Activated CD4-positive, alpha-beta T cell treated with anti-CD3 and anti-CD28 coated beads, Interleukin-2, amount 50 U/mL, for 48 hours (primary cell): ENCODE measurements at regions not wholly inside any gene's neighbourhood (a gene's known extent, or its start where the extent isn't known, plus 50 kb on each side); places are given as distances from the start of the nearest gene placed in this dataset.
"Not testable (repeated sequence)": the region's sequence is repeated elsewhere in the genome, so short reads cannot be mapped to it uniquely, and the experiment has no call there.

Source experiments
- DNase-seq, 2 experiments: peaks; one replicate each; pipeline ENCODE4 v3.0.0-alpha.2; 2020

DNA sequence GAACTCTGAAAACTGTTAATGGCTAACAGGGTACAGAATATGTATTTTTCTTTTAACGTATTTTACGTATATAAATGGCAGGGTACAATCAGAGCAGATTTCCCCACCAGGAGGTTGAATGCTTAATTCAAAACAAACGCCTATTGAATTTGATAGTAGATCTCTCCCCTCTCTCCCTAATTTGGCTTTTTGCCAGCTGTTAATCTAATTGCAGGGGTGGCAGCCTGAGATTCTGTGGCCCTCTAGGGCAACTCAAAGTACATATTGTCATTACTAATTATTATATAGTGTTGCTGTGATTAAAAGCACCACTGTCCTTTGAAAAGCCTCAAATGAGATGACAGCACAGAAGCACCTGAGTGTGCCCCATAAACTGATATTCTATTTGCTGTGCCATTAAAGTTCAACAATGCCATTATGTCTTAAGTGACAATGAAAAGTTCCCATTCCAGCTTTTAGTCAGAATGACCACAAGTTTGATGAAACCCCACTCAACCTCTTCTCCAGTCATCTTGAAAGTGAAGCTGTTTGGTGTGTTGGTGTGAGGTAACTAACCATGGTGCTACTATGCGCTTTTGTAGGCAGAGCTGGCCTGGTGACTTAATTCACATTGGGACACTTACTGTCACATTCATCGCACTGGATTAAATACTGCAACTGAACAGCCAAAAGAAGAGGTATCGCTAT lies 351.4 kb downstream of the KCNRG start:
- DNase-seq: peak; percentile 28 to 45

DNA sequence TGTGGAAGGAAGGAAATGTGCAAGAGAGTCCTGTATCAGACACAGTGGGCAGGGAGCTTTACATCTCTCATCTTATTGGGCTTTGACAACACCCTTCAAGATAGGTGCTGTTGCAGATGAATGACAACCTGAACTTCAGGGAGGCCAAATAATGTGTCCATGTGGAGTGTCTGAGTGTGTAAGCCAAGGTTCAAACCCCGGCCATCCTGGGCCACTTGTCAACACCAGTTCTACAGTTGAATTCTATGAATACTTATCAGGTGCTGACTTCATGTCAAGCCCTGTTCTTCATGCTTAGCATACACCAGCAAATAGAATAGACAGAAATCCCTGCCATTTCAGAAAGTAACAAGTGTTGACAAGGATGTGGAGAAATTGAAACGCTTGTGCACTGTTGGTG lies 354.4 kb downstream of the KCNRG start:
- no peak for DNase-seq

DNA sequence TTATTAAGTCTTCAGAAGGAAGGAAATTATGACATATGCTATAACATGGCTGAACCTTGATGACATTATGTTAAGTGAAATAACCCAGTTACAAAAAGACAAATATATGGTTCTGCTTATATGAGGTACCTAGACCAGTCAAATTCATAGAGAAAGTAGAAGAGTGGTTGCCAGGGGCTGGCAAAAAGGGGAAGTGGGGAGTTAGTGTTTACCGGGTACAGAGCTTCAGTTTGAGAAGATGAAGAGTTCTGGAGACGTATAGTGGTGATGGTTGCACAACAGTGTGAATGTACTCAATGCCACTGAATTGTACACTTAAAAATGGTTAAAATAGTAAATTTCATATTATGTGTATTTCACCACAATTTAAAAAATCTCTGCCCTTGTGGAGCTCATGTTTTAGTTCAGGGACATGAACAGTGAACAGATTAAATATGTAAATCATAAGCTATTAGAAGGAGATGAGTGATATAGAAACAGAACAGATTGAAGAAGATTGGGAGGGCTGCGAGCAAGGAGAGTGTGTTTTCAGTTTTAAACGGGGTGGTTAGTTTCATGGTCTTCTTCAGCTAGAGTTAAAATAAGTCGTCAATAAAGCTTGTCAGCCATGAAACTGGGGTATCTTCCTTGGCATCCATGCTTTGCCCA lies 355.2 kb downstream of the KCNRG start:
- no peak for DNase-seq

DNA sequence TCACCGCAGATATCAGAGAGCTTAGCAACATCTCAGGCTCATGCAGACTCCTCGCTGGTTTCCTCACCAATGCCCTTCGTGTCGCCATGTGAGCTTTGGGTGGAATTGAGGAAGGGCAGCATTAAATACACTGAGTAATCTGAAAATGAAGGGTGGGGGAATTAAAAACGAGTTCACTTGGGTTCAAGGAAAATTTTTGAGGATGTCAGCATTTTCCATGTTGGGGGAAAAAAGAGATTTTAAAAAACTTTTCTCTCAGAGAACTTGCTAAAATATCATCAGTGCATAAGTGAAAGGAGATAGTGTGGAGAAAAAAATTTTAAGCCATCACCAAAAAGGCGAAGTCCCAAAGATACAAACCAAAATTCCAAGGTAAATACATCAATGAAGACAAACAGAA lies 359.3 kb downstream of the KCNRG start:
- DNase-seq: no peak

DNA sequence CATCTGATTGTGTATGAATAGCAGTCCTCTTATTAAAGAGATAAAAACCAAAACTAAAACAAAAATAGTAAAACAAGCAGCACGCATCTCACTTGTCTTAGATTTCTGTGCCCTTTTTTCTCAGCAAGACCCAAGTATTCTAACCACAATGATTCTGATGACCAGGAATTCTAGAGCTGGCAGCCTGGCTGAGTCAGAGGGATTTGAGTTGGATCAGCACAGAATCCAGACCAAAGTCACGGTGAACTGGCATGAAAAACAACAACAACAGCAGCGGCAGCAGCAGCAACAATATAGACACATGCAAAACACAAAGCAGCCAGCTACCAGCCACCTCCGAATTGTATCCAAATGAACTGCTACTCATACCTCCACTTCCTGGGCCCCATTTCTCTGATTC lies 360.5 kb downstream of the KCNRG start:
- no peak for DNase-seq

DNA sequence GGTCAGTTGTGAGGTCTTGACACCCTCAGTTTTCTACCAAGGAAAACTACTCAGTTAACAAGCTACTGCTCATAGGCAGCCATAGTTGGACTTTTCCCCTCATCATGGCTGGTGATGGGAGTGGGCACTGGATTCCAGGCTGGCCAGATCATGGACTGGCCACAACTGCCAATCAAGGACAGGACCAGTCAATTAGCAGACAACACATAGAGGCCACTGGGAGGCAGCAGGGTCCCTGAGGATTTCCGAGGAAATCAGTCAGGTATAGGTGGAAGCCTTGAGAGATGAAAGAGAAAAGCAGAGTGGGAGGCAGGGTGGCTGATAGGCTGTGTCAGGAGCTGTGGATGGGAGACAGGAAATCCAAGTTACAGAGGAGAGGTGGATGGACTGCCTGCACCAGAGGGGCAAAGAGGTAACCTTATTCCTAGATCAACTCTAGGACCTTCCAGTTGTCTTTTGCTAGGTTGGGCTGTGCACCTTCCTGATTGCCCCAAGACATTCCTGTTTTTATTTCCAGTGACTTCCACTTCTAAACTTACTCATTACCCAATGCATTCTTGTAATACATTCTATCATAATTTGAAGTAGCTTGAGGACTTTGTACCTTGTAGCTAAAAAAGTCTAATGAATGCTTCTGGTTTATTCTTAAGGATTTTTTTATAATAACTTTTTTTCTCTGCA lies 361.8 kb downstream of the KCNRG start:
- DNase-seq: no peak

DNA sequence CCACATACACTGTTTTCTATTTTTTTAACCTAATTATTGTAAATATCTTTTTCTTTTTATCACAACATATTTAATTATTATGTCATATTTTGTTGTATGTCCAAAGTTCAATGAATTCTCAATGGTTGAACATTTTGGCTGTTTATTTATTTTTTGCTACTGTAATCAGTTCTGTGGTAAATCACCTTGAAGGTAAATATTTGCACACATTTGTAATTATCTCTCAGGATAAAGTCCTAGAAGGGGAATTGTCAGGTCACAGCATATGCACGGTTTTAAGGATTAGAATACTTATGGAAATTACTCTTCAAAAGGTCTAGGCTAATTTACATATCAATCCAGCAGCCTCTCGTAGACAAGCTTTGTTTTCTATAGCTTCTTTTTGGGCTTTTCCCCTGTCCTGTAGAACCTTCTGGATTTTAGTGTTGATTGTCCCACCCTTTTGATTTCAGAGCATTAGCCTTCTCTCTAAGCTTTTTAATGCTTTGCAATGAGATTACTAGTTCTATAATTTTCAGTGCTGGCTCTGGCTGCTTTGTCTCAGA lies 362.6 kb downstream of the KCNRG start:
- DNase-seq: no peak

DNA sequence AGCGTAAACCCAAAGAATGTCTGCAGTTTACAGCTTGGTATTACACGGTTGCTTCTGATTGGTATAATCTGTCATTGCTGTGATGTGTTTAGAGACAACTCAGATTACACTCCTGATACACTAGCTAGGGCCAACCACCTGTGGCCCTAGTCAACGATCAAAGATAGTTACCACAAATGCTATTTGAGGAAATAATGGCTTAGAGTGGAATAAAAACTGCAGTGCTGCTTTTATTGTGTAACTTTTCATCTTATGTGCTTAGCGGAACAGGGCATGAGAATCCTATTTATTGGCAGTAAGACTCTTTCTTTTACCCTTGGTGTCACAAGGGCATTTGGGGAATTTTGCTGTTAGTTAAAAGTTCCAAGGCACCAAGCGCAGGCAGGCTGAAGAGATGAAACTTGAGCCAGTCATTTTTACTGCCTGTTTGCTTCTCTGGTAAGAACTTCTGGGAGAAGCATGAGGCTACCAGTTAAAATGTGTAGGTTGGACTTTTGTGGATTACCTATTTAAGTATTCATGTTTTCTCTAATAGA lies 363.3 kb downstream of the KCNRG start:
- DNase-seq: no peak

DNA sequence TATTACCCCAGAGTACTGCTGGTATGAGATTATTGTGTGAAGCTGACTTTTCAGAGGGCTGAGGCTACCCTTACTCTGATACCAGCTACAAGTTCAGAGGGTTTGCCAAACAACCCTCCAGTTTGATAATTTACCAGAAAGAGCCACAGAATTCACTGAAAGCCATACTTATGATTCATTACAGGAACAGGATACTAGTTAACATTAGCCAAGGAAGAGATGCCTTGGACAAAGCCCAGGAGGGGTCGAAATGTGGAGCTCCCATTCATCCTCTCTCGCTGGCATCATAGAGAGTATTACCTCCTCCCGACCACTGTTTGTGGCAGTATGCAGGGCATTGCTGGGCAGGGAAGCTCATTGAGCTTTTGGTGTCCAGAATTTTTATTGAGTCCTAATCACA lies 364.3 kb downstream of the KCNRG start:
- no peak for DNase-seq

DNA sequence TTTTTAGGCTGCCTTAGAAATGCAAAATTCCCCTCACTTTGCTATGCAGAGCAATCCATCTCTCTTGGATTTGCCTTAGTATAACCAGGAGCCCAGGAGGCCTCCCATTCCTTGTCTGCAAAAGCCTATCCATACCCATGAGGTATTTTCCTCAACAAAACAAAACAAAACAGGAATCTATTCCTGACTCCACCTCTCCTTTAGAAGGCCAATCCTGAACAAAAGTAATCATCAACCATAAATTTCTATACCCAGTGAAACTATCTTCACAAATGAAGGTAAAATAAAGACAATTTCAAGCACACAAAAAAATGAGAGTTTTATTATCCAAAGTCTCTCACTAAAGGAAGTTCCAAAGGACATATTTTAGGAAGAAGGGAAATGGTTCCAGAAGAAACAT lies 365.7 kb downstream of the KCNRG start:
- DNase-seq: no peak

DNA sequence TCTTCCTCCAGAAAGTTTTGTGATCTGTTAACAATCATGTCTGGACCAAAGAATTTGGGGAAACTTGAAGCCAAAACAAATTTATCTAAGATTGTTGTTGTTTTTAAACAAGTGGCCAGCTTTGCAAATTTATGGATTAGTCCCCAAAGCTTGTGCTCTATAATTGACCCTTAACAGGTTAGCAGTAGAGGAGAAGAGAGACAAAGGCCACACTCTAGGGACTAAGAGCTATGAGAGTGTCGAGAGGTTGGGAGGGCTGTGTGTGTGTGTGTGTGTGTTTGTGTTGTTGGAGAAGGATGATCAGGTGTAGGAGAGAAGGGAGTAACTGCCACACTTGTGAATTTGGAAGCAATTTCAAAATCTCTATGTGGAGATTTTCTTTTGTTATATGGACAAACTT lies 367.3 kb downstream of the KCNRG start:
- no peak for DNase-seq

DNA sequence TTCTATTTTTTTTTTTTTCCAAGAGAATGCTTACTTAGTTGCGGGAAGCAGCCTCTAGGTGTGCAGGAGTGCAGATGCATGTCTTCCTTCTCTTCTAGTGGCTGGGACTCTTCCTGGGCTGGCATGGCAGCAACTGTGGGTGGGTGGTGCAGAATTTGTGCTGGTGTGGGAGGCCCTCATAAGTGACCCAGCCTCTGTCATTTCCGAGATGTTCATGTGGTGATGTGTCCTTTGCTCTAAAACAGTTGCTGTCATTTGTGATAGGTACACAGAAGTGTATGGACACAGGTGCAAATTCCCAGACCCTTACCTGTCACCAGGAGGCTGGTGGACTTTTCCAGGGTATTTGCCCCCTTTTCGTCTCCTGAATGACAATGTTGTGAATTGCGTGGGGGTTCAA lies 367.7 kb downstream of the KCNRG start:
- no peak for DNase-seq

DNA sequence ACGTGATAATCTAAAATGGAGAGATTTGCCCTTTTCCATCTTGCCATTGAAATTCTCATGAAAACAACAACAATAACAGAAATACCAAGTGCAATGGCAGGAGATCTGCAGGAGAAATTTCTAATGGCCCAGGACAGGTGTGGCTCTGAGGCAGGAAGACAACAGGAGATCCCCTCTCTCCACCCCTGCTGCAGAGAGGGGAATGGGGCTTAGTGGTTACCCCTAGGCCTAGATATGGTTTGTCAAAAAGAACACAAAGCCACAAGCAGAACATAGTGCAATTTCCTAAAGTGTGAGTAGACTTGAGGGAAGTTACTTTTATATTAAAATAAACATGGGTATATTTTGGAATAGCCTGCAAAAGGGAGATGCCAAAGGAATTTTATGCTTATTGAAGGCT lies 369.5 kb downstream of the KCNRG start:
- no peak for DNase-seq

DNA sequence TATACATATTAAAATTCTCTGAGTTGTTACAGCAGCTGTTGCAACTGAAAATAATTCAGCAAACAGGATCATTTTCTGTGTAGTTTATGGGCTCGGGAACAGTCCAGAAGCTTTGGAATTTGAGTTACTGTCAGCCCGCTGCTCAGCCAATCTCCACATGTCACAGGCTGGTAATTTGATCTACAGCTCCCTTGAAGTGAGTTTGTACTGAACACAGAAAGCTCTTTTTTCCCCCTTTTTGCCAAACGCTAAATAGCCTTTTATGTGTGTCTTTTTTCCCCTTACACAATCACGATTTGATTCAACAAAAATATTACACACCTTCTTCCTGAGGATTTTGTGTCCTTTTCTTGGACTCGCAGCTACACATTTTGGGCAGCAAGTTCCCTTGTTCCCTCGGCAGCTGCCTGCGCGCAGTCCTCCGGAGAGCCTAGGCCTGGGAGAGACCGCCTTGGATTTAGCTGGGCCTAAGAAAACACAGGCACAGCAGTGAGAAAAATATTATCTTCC lies 371.4 kb downstream of the KCNRG start:
- DNase-seq: no peak

DNA sequence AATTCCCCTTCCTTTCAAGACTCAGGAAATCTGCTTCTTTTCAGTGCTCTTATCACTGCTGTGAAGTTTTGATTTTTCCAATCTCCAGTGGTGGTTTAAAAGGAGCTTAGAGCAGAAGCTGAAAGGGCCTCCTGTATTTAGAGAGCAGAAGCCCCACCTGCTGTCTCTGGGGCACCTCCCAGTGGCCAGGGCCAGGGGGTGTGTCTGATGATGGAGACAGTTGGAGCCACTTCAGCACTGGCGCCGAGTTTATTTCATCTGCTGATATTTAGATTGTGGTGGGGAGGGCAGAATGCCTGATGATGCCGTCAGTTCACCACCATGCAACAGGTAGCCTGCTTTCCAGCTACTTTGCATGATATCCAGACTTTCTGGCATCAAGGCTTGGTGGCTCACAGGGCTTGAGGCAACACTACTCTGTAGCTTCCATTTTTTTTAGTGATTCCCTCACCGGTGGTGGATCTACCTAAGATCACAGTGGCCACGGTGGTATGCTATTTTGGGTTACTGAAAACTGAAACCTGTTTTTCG lies 371.9 kb downstream of the KCNRG start:
- DNase-seq: peak; percentile 27 to 35

DNA sequence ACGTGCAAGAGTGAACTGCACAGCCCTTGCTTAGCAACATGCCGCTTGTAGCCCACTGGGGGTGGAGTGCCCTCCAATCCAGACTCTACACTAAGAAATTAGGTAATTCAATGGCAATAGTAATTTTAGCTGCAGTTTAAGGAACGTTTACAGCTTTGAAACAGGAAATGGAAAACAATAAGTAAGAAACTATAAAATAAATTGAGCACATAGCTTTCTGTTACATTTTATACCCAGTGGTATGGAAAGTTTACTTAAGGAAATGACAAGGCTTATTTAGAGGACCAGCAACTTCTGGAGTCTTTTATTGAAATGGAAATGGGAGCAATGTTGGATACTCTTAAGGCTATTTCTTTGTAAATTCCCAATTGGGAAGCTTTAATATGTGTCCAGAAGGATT lies 373.2 kb downstream of the KCNRG start:
- DNase-seq: no peak

DNA sequence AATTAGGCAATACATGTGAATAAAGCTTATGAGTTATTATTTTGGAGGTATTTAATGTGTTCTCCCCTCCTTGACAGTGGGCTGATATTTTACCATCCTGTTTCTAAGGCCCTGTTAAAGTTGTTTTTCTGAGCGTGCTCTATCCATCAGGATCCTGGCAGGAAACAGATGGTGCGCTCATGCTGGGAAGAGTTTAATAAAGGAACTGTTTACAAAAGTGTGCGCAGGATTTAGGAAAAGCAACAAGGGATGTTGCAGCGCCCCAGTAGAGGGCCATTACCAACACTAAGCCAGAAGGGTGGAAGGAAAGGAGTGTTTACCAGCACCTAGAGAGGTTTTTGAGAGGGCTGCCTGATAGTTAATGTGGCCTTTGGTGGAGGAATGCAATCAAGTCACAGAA lies 374.5 kb downstream of the KCNRG start:
- DNase-seq: no peak

DNA sequence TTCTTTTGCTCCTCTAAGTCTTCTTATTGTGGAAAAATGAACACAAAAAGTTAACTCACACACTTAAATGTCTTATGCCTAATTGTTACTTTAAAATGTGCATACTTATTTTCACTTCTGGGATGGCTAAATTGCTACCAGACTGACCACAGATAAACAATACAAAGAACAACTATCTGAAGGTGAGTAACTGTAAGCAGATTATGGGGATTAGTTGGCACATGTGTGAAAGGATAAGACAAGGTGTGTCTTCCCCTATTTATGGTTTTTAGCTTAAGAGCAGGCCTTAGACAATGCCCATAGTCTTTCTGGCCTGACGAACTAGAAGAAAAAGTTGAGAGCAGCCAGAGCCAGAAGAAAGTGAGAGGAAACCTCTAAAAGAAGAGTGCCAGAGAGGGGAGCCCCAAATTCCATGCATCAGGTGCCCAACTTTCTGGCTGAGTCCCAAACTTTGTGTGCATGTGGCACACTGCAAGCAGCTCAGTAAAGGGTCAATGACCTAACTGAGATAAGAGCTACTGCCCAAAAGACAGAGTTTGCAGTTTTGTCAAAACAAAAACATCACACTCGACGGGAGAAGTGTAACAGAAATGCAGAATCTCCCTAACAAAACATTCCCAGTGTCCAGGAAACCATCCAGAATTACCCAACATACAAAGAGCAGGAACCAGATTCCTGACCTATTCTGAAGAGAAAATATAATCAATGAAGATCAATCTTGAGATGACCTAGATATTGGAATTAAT lies 375.4 kb downstream of the KCNRG start:
- no peak for DNase-seq

DNA sequence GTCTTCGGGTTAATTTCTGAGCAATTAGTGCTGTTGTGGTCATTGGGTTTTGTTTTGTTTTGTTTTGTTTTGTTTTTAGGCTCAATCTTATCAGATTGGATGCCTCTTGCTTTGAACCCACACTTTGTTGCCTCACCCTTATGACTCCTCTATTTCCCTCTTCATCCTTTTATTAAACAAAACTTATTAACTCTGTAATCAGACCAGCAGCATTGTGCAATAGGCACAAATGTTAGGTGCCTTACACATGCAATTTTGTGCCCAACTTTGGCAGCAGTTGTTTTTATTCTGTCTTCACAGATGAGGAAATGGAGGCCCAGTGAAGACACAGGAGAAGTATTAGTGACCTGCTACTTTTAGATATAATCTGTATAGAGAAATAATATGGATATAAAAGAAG lies 377.7 kb downstream of the KCNRG start:
- DNase-seq: no peak

DNA sequence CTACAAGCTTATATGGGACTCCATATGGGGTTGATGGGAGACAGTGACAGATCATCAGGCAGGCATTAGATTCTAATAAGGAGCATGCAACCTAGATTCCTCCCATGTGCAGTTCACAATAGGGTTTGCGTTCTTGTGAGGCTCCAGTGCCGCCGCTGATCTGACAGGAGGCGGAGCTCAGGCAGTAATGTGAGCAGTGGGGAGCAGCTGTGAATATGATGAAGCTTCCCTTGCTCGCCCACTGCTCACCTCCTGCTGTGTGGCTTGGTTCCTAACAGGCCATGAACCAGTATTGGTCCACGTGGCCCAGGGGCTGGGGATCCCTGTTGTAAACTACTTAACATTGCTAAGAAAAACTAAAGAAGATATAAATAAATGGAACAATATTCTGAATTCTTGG lies 378.4 kb downstream of the KCNRG start:
- DNase-seq: no peak

DNA sequence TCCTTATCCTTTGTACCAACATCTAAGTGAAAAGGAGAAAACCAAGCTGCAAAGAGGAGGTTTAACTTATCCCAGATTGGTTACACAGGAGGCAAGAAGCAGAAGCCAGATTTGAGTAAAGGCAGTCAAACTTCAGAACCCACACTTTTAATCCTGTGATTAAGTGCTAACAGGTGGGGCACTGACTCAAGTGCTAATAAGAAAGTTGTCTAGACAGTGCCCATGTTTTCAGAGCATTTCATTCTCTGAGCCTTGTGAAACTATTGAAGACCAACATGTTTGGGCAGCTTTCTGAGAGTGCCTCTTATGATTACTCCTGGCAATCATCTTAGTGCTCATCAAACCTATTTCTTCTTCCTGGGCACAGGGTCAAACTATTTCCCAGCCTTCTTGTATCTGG lies 380.8 kb downstream of the KCNRG start:
- DNase-seq: no peak

DNA sequence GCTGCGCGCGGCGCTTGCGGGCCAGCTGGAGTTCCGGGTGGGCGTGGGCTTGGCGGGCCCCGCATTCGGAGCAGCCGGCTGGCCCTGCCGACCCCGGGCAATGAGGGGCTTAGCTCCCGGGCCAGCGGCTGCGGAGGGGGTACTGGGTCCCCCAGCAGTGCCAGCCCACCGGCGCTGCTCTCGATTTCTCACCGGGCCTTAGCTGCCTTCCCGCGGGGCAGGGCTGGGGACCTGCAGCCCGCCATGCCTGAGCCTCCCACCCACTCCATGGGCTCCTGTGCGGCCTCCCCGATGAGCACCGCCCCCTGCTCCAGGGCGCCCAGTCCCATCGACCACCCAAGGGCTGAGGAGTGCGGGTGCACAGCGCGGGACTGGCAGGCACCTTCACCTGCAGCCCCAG lies 381.4 kb downstream of the KCNRG start:
- not testable (repeated sequence) for DNase-seq
